Gastroesophageal sphincter (tissue), 4 donors: ENCODE measurements at regions not wholly inside any gene's neighbourhood (a gene's known extent, or its start where the extent isn't known, plus 50 kb on each side); places are given as distances from the start of the nearest gene placed in this dataset.

Experiments
- ATAC-seq: fragments of 150-250 bp; one replicate; pipeline ENCODE4 v1.9.1; 2016; ENCODE audit warnings: mild to moderate bottlenecking, moderate library complexity
- H3K27ac ChIP-seq, 4 donors: fragments of 200-600 bp; sonication (generic) in 3 of 4; 1 replicate in 3 of 4; 2 replicates in 1 of 4; pipeline ENCODE4 v1.5.1; 2016 to 2019
- H3K27me3 ChIP-seq: fragments of 200-600 bp; sonication (generic); one replicate; pipeline ENCODE4 v1.5.1; 2019
- H3K36me3 ChIP-seq, 2 donors: fragments of 200-600 bp; sonication (generic); one replicate each; pipeline ENCODE4 v1.5.1; 2019; ENCODE audit warnings: control low read depth in 1 of 2
- H3K4me1 ChIP-seq, 3 donors: fragments of 200-600 bp; sonication (generic); 1 replicate in 2 of 3; 2 replicates in 1 of 3; pipeline ENCODE4 v1.5.1; 2016 to 2019; ENCODE audit warnings: control low read depth in 2 of 3
- H3K4me3 ChIP-seq, 2 donors: fragments of 200-600 bp; sonication (generic); one replicate each; pipeline ENCODE4 v1.5.1; 2019; ENCODE audit warnings: mild to moderate bottlenecking in 1 of 2, moderate library complexity in 1 of 2
- H3K9me3 ChIP-seq, 3 donors: fragments of 200-600 bp; sonication (generic); one replicate each; pipeline ENCODE4 v1.5.1; 2017 to 2019; ENCODE audit warnings: control low read depth in 2 of 3
- EP300 ChIP-seq: sonication (generic); formaldehyde crosslinking; IDR thresholded peaks from one replicate; pipeline ENCODE4 v1.6.1; 2017; ENCODE audit warnings: antibody characterized with exemption, mild to moderate bottlenecking
- POLR2A ChIP-seq, 2 donors: fragments of 450-650 bp; IDR thresholded peaks; one replicate each; pipeline ENCODE4 v1.6.1; 2017; ENCODE audit warnings: antibody characterized with exemption in 2 of 2, mild to moderate bottlenecking in 2 of 2, moderate library complexity in 1 of 2
- POLR2AphosphoS5 ChIP-seq: sonication (generic); formaldehyde crosslinking; IDR thresholded peaks from one replicate; pipeline ENCODE4 v1.6.1; 2017; ENCODE audit warnings: antibody characterized with exemption
- WGBS, 2 donors: methylation state at CpG; one replicate each; pipeline ENCODE4 v1.1.5; 2018; ENCODE audit warnings: low coverage in 1 of 2; 5-methylcytosine and 5-hydroxymethylcytosine counted together
- TF ChIP-seq, protein P1 (sequence below), 4 experiments: fragments of 200-600 bp in 2 of 4; fragments of 450-650 bp in 2 of 4; sonication (generic) in 1 of 4; IDR thresholded peaks; one replicate each; pipeline ENCODE4 v1.5.1; 2017 to 2019; ENCODE audit warnings: antibody characterized with exemption in 4 of 4, mild to moderate bottlenecking in 2 of 4, moderate library complexity in 2 of 4

DNA sequence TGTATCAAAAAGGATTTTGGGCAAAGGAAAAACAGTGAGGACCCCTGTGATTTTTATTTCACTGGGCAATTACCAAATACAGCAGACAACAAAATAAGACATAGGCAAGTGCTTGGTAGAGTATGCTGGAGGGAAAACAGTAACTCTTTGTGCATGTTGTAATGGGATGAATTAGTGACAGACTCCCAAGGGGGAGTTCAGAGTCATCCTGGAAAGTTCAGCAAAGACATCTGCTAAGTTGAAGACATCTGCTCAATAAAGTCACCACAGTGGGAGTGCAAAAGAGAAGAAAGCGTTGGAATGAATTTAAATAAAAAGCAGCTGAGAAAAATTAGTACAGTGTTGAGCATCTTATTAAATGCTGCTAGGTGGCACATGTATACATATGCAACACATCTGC lies 378.8 kb upstream of the ISX start:
- 38 to 44% methylated on average over 1 of the region's 1 CpG for WGBS, 2 donors
- Histone ChIP-seq H3K27ac (no peak overlapping the region), H3K4me1 (no peaks in the 10 kb centered on the region), H3K9me3 (no peaks in the 10 kb centered on the region), H3K4me3 (no peak overlapping the region), H3K27me3 (no peaks in the 10 kb centered on the region), H3K36me3 (no peaks in the 10 kb centered on the region)
- no peak for TF ChIP-seq POLR2AphosphoS5
- TF ChIP-seq EP300: no peak
- TF ChIP-seq, protein P1, sequence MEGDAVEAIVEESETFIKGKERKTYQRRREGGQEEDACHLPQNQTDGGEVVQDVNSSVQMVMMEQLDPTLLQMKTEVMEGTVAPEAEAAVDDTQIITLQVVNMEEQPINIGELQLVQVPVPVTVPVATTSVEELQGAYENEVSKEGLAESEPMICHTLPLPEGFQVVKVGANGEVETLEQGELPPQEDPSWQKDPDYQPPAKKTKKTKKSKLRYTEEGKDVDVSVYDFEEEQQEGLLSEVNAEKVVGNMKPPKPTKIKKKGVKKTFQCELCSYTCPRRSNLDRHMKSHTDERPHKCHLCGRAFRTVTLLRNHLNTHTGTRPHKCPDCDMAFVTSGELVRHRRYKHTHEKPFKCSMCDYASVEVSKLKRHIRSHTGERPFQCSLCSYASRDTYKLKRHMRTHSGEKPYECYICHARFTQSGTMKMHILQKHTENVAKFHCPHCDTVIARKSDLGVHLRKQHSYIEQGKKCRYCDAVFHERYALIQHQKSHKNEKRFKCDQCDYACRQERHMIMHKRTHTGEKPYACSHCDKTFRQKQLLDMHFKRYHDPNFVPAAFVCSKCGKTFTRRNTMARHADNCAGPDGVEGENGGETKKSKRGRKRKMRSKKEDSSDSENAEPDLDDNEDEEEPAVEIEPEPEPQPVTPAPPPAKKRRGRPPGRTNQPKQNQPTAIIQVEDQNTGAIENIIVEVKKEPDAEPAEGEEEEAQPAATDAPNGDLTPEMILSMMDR (IDR thresholded peaks at IDR 0.05): no peak
- TF ChIP-seq POLR2A (IDR thresholded peaks at IDR 0.05): no peak
- ATAC-seq: no peak

DNA sequence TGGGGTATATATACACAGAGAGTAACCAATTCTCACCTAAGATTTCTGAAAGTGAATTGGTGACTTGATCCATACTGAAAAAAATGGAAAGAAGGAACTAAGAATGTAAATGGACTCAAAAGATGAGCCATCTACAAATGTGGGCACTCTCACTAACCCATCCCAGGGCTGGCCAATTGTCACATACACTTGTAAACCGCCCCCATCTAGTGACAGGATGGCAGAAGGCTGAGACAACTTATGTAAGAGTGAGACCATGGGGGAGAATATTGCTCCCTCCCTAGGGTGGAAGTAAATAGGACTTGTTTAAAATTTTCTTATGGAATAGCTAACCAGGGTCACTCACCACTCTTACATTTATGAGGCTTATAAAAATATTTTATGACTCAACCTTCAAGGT lies 377.1 kb upstream of the ISX start:
- 50 to 90% methylated on average over 1 of the region's 1 CpG for WGBS, 2 donors
- Histone ChIP-seq H3K27ac (no peak overlapping the region), H3K9me3 (no peaks in the 10 kb centered on the region), H3K36me3 (no peaks in the 10 kb centered on the region), H3K4me1 (no peaks in the 10 kb centered on the region), H3K27me3 (no peaks in the 10 kb centered on the region), H3K4me3 (no peak overlapping the region)
- no peak for ATAC-seq
- TF ChIP-seq, protein P1 (IDR thresholded peaks at IDR 0.05): no peak
- no peak for TF ChIP-seq POLR2A (IDR thresholded peaks at IDR 0.05)
- no peak for TF ChIP-seq EP300
- no peak for TF ChIP-seq POLR2AphosphoS5

GRCh38 chr22:34696557-34696956 lies 369.4 kb upstream of the ISX start:
- no peaks in the 10 kb centered on the region for H3K36me3 ChIP-seq
- TF ChIP-seq, protein P1 (IDR thresholded peaks at IDR 0.05): no peak
- no peak for TF ChIP-seq EP300
- no peak for TF ChIP-seq POLR2AphosphoS5
- no peak for TF ChIP-seq POLR2A (IDR thresholded peaks at IDR 0.05)
- H3K27ac ChIP-seq: no peak overlapping the region
- H3K4me1 ChIP-seq: no peaks in the 10 kb centered on the region
- H3K27me3 ChIP-seq: peaks cover 21% of the 10 kb centered on the region
- ATAC-seq: no peak
- no peak overlapping the region for H3K4me3 ChIP-seq
- no peaks in the 10 kb centered on the region for H3K9me3 ChIP-seq
- WGBS, 2 donors: 22 to 32% methylated on average over 1 to 2 of the region's 2 CpGs

GRCh38 chr22:34702279-34702678 lies 363.7 kb upstream of the ISX start:
- Histone ChIP-seq H3K4me1 (no peaks in the 10 kb centered on the region), H3K27ac (no peak overlapping the region), H3K4me3 (no peak overlapping the region), H3K9me3 (peaks cover 0 to 8% (median 0%) of the 10 kb centered on the region in 3 donors), H3K36me3 (no peaks in the 10 kb centered on the region), H3K27me3 (peaks cover 29% of the 10 kb centered on the region)
- WGBS, 2 donors: 76 to 87% methylated on average over 2 of the region's 2 CpGs
- ATAC-seq: no peak
- TF ChIP-seq POLR2AphosphoS5: no peak
- no peak for TF ChIP-seq POLR2A (IDR thresholded peaks at IDR 0.05)
- no peak for TF ChIP-seq EP300
- TF ChIP-seq, protein P1 (IDR thresholded peaks at IDR 0.05): no peak

DNA sequence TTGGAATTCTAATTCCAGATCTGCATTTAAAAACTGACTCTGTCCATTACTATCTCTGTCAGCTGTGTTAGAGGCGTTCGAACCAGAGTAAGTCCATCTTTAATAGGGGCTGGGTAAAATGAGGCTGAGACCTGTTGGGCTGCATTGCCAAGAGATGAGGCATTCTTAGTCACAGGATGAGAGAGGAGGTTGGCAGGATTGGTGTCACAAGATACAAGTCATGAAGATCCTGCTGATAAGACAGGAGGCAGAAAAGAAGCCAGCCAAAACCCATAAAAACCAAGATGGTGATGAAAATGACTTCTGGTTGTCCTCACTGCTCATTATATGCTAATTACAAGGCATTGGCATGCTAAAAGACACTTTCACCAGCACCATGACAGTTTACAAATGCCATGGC lies 356.3 kb upstream of the ISX start:
- ATAC-seq: no peak
- TF ChIP-seq EP300: no peak
- TF ChIP-seq POLR2A (IDR thresholded peaks at IDR 0.05): no peak
- TF ChIP-seq POLR2AphosphoS5: no peak
- TF ChIP-seq, protein P1 (IDR thresholded peaks at IDR 0.05): no peak
- no peaks in the 10 kb centered on the region for H3K36me3 ChIP-seq
- WGBS, 2 donors: 72 to 93% methylated on average over 2 of the region's 2 CpGs
- no peaks in the 10 kb centered on the region for H3K4me1 ChIP-seq
- no peak overlapping the region for H3K4me3 ChIP-seq
- H3K27me3 ChIP-seq: peaks cover 8% of the 10 kb centered on the region
- no peak overlapping the region for H3K27ac ChIP-seq
- H3K9me3 ChIP-seq: no peaks in the 10 kb centered on the region
